NOMO-1 treated with DMSO at 0.1 percent for 48 hours (cell line): ENCODE measurements at regions not wholly inside any gene's neighbourhood (a gene's known extent, or its start where the extent isn't known, plus 50 kb on each side); places are given as distances from the start of the nearest gene placed in this dataset.

Experiments used
- DNase-seq: peaks from one replicate; lab custom pipeline; 2025; ENCODE audit not compliant: unreplicated experiment; lab: John Stamatoyannopoulos, UW

DNA sequence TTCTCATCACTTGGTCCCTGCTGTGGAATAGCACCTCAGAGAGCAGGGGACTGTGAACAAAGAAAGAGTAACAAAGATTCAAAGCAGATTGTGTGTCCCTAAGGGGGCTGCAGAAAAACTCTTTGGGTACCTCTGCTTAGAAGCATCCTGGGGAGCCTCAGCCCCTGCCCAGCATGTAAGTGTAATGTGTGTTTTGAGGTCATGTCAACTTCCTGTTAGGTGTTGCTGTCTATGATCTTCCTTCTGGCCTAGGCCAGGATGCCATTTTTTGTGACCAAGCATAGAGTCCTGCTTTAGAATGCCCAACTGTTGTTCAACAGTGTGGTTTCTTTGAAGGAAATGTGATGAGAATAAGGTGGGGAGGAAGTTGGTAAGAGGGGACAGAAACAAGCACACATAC, 77.1 kb upstream of the BCL6 start:
- DNase-seq, result peak; percentile 14

DNA sequence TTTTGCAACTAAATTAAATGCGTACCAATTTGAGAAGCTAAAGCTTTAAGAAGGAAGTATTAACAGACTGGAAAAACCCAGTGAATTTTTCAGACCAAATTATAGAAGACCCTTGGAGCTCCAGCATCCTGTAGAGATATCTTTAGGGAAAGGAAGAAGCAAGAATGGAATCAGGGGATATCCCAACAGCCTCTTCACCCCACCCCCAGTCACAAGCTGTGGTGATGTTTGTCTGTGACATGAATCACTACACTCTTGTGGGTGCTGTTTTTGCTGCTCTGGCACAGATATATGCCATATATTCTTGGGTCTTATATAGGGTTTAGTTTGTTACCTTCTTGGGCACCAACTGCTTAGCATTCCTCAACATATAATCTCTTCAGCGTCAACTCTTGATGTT, 78.5 kb upstream of the BCL6 start:
- no peak for DNase-seq

DNA sequence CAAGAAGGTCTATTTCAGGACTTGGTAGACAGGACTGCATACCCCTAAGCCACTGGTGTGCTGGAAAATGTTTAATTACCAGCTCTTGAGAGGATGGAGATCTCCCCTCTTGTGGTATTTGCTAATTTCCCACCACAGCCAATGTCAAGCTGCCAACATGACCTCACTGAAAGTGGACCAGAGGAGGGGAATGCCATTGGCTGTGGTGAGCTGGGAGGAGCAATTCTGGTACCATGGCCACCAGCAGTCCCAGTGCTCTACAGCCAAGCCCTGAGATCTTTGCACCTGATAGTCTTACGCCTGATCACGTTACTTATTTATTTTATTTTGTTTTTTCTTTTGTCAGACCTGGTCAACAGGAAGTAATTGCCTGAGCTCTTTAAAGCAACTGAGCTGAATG, 82.5 kb upstream of the BCL6 start:
- DNase-seq, result no peak

DNA sequence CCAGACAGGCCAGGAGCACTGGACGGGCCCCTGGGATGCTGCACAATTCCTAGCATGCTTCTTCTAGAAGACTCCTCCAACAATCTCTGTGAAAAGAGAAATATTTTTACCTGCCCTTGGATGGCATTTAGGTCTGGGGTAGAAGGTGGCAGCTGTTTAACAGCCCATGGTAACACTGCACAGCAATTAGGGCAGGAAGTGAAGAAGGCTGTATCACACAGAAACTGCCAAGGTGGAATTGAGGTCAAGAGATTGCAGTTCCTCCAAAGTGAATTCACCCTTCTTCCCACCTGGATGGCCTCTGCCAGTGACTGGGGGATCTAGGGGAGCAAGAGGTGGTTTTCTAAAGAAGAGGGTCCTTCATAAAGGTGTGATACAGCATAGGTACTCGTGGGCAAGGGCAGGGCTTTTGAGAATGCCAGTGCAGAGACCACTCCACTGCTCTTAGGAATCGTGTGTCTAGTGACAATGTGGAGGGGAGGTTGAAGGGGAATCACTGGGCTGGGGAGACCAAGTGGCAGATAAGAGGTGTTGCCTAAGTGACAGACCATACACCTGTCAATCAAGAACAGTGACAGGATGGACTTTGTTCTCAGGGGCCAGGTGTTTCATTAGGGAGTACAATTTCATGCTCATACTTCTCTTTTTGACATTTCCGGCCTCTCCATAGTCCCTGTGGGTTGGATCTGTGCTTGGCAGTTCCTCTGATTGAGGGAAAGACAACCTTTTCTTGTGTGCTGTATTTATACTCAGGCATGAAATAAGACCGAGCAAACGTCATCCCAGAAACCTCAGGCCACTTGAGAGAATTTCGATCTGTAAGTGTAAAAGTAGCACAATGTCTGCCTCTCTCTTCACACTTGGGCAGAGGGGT, 83.5 kb upstream of the BCL6 start:
- DNase-seq, result peak; percentile 44

DNA sequence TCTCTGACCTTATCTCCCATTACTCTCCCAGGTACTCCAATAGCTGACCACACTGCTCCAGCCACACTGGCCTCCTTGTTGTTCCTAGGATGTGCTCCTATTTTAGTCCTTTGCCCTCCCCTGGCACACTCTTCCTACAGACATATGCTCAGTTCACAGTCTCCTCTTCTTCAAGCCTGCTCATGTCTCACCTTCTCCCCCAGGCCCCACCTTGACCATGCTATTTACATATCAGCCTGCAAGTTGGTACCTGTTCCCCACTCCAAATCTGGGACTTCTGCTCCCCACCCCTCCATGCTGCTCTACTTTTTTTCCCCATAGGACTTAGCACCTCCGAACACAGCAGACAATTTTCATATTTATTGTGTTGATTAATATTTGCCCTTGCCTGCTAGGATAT, 84.9 kb upstream of the BCL6 start:
- DNase-seq, result no peak

DNA sequence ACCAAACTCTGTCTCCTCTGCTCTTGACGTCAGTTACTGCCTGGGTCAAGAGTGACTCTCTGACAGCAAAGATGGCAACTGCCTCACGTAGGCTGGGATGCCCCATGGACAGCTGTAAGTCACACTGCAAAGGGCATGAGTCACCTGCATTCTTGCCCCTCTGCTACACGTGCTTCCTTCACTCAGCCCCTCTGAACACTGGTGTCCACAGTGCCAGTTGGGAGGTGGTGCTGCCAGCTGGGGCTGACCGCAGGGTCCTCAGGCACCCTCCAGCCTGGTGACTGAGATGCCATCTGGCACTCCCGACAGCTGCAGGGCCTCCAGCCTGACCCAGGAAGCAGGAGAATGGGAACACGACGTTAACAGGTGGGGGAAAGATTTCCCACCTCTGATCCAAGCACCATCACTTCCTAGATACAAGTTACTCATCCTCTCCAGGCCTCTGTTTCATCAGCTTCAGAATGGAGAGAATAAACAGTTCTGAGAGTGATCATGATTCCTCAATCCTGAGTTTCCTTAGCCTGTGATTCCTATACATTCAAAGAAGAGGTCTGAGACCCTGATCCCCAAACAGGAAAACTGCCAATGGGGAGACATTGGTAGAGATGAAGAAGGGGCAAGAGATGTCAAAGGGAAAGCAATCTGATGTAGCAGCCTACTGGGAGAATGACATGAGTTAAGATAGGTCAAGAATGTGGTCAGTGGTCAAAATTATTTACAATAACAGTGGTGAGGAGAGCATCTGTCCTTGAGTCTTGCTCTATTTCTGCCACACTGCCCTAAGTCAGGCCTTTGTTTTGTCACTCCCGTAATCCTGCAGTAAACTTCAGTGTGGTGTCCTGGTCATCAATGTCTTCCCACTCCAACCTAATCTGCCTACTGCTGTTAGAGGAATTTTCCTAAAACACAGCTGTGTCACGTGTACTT, 86.1 kb upstream of the BCL6 start:
- no peak for DNase-seq

DNA sequence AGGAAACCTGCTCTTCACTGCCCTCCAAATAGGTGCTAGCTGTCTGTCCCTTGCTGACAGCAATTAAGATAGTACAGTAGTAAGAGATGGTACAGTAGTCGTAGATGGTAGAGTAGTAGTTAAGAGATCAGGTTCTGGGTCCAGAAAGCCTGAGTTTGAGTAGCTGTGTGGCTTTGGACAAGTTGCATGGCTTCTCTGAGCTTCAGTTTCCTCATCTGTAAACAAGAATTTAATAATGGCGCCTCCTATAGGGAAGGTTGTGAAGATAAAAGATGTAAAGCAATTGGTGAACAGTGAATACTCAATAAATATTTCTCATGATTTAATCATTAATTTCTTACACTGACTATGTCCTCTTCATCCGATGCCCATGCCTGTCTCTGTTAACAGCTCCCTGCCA, 86.9 kb upstream of the BCL6 start:
- DNase-seq, result no peak

DNA sequence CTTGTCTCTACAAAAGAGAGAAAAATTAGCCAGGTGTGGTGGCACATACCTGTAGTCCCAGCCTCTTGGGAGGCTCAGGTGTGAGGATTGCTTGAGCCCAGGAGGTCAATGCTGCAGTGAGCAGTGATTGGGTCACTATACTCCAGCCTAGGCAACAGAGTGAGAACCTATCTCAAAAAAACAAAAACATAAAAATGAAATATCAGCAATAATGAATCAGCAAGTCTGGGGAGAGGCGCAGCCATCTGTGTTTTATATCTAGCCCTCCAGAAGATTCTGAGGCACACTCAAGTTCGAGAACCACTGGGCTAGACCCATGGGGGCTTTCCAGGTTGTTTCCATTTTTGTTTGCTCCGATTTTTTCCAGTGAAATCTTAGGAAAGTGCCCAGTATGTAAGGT, 88.1 kb upstream of the BCL6 start:
- no peak for DNase-seq

DNA sequence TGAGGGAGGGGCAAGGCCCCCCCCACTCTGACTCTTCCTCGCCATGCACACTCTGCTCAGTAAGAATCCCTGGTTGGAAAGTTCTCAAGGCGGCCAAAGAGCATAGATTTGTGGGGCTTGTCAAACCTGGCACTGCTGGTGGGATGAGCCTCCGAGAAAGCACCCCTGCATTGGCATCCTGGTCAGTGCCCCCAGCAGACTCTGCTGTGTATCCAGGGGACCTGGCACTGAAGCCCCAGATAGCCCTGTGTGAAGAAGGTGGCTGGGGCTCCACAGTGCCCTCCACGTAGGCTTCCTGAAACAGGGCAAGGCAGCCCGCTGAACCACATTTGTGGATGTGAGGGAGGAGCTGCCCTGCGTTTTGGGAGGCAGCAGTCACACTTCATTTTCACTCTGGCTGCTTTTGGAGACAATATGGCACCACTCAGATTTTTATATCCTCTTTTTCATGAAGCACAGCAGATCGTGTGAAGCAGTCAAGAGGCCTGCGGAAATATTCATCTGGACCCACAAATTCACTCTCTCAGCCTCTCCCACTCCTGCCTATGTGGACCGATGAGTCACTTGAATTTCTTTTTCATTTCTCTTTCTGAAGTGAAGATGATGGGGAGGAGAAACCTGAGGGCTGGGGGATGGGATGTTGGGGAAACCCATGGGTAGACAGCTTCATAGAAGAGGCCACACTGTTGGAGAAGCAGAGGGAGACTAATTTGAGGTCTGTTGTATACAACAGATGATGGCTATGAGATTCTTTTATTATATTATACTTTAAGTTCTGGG, 88.7 kb upstream of the BCL6 start:
- no peak for DNase-seq

DNA sequence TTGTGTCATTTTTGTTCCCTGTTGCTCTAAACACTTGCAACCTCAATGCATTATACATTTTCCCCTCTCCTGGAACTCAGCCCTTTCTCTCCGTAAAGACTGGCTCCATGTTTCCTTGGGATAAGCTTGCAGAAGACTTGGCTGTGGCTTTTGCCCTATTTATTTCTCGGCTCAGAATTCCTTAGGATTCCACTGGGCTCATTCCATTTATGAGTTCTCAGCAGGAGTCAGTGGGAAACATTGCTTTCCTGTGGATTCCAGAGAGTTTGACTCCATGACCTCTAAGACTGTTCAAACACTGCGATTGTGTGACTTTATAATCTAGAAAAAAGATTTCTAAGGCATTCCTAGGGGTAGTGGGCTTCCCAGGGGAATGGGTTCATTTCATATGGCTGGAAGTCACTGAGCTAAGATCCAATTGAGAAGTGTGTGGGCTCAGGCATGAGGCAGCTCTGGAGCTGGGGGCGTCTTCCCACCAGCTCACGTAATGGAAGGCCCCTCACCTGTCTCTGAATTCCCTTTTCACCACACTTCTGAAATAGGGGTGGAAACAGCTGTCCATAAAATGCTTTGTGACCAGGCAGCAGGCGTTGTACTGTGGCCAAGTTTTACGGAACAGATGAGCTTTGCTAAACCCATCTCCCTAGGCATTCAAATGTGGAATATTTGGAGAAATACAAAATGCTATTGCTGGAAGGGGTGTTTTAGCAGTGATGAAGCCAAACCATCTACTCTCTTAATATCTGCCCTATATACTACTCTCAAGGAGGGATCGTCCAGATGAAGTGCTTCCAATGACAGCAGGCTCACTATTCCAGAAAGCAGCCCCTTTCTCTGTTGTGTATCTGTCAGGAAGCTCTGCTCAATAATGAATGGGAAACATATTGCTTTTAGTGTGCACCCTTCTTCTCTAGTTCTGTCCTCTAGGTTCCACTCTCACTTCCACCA, 91.8 kb upstream of the BCL6 start:
- no peak for DNase-seq

DNA sequence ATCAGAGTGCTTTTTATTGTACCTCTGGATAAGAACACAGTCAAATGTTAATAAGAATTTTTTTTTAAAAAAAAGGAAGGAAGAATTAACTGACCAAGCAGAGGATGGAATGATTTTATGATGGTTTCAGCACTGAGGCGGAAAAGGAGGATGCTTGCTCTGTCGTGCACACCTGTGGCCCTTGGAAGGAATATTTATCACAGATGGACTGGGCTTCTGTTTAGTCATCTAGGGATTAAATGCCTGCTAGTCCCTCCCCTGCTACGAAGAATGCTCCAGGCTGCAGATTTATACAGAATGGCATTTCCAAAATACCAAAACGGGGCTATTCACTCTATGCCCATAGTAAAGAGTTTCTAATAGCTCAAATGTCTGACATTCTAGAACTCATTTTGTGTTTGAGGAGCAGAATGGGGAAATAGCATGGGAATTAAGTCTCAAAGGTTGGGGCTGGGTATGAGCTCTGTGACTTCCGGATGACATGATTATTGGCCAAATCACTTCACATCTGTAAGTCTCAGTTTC, 92.8 kb upstream of the BCL6 start:
- no peak for DNase-seq

DNA sequence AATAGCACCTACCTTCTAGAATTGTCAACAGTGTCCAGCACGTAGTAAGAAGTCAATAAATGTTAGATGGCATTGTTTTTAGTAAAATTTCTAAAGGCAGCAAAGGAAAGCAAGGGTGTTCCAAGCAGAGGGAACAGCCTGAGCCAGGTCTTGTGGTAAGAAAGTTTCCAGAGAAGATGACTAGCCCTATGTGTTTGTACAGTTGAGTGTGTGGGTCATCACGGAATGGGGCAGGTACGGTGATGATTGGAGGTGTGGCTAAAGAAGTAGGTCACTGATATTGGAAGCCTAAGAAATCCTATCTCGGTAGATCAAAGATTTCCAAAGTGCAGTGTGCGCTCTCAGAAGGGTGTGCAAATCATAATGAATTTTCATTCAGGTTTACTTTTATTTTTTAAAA, 94.2 kb upstream of the BCL6 start:
- DNase-seq, result no peak

DNA sequence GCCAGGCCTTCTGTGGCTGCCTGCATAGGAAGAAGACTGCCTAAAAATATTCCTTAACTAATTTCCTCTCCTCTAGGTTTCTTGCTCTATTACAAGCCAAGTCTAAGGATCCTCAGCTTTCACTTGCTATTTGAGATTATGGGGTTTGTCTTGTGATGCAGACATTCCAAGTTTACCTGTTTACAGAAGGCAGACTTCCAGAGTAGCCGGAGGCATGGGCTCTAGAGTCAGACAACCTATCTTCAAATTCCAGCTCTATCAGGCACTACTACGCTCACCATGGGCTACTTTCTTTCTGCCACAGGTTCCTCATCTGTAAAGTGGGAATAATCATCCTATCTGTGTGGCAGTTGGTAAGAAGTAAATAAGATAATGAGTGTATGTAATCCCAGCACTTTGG, 95.6 kb upstream of the BCL6 start:
- no peak for DNase-seq

DNA sequence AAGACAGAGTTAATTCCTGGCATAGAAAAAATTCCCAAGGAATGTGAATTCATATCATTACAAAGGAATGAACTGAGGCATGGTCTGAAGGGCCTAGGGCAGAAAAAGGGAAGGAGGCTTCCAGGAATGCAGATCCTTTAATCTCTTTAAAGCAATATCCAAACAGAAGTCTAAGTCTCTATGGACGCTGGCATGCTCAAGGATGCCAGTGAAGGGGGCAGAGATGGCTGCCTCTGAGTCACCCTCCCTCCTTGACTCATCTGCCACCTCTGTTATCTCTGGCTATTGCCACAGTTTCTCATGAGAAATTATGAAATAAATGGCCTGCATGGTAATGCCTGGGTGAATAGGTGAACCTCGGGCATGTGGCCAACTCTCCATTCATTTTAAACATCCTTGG, 96.3 kb upstream of the BCL6 start:
- DNase-seq, result no peak

DNA sequence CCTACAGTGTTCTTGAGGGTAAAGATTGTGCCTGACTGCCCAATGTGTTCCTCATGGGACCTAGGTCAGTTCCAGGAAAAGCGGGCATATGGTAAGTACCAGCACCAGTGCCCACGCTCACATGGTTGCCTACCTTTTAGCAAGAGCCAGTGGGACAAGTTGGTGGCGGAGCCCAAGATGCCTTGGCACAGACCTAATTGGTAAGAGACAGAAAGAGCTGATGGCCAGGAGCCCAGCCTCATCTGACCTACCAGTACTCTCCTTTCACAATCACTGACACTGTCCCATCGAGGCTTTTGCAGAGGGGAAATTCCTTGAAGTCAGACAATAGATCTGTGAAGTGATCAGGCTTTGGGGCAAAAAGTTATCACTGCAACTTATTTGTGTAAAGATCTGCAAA, 98.4 kb upstream of the BCL6 start:
- no peak for DNase-seq

DNA sequence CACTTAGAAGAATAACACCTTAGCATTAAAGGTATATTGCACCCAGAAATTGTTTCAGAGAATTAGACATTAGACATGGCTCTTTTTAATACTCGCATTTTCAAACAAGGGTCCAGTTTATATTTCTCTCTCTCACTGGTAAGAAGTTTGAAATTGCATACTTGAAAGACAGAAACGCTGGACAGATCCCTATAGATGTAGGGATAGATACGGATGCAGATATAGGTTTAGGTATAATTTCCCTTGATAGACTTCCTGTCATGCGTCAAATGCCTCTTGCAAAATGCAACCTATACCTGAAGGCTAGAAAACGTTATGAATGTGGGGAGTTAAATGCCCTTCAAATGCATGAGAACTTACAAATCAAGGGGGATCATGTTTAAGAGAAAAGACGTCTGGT, 99.4 kb upstream of the BCL6 start:
- DNase-seq, result no peak

DNA sequence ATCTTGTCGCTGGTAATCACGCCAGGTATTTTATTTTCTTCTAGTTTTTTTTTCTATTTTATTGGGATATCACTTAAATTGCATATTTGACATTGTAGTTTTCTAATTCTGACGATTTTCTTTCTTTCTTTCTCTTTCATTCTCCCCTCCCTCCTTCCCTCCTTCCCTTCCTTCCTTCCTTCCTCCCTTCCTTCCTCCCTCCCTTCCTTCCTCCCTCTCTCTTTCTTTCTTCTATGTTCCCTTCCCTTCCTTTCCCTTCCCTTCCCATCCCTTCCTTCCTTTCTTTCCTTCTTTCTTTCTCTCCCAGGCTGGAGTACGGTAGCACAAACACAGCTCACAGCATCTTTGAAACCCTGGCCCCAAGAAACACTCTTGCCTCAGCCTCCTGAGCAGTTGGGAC, 100.6 kb upstream of the BCL6 start:
- DNase-seq, result no peak

DNA sequence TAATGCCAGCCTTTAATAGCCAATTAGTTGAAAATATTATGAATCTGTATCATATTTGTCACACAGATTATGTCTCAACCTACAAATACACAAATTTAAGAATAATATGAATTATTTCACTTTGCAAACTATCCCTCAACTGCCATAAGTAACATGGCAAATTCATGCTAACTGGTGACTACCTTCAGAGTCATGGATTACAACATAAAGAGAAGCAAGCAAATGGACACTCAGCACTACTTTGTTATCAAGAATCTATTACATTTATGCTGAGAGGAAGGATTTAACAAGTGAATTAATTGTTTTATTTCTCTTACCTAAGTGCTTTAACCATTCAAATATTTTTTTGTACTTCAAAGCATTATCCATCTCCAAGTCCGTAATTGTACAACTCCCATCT, 103.1 kb upstream of the BCL6 start:
- DNase-seq, result no peak

DNA sequence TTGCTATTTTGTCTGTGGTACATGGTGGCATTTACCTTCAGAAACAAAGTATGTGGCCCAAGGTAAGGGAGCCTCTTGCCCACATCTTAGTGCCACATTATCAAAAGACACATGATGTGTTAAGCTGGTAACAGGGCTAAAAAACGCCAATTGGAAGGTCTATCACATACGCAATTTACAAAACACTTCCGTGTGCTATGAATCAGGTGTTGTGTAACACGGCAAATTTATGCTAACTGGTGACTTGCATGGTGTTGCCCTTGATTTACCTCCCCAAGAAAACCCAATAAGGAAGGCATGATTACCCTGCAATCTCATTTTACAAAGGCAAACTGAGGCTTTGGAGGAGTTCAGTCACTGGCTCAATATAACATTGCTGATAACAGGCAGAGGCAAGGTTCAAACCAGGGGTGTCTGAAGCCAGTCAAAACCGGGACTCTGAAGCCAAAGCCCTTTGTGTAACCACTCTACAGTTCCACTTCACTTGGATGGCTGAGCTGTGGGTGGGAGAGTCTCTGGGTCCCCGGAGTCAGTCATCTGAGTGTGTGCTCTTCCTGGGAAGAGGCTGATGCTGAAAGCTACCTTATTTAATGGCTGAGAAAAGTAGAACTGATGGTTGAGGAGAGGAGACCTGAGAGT, 103.9 kb upstream of the BCL6 start:
- peak; percentile 62 for DNase-seq
